ENCODE measurements at regions not wholly inside any gene's neighbourhood (a gene's known extent, or its start where the extent isn't known, plus 50 kb on each side); places are given as distances from the start of the nearest gene placed in this dataset.

DNA sequence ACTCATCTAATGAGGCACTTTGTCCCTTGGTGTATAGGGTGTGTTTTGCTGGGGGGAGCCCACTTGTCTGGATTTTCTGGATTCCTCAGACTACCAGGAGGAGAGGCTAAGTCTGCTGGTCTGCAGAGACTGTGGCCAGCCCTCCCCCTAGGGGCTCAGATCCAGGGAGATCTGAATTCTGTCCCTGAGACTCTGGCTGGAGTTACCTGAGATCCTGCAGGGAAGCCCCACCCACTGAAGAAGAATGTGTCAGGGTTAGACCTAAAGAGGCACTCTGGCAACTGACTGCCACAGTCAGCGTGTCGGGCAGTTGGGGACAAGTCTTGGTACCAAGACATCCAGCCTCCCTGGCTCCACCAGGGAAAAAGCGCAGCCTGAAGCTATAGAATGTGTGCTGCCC is 138.9 kb downstream of the DCAF12L2 start:
- Histone ChIP-seq H3K36me3 (ENCODE audit: control insufficient read depth, insufficient read depth, low read length) (no peaks in the 10 kb centered on the region), H3K27me3 (ENCODE audit: control insufficient read depth, insufficient read depth, low read length) (no peaks in the 10 kb centered on the region), H4K20me1 (ENCODE audit: control insufficient read depth, extremely low read depth, insufficient read depth, low read length) (no peaks in the 10 kb centered on the region), H2AFZ (ENCODE audit: low read length) (no peak overlapping the region), H3K79me2 (ENCODE audit: control insufficient read depth, insufficient read depth, low read length) (no peaks in the 10 kb centered on the region), H3K4me2 (ENCODE audit: extremely low read depth, insufficient read depth, low read length) (no peak overlapping the region), H3K9ac (ENCODE audit: insufficient read depth, low read length) (no peak overlapping the region), H3K9me3 (ENCODE audit: control insufficient read depth, insufficient read depth, low read depth, low read length) (no peaks in the 10 kb centered on the region), H3K27ac (ENCODE audit: insufficient read depth, low read length) (no peak overlapping the region), H3K4me1 (ENCODE audit: control insufficient read depth, extremely low read depth, insufficient read depth, low read length) (no peaks in the 10 kb centered on the region), H3K4me3 (replicated peaks in 1 of 4; ENCODE audit: control extremely low read depth in 1 of 4, insufficient read depth in 1 of 4, low read depth in 3 of 4, low read length in 4 of 4) (no peak overlapping the region)
- no peak for DNase-seq (ENCODE audit: low read depth in 2 of 2)
- TF ChIP-seq, protein P1, sequence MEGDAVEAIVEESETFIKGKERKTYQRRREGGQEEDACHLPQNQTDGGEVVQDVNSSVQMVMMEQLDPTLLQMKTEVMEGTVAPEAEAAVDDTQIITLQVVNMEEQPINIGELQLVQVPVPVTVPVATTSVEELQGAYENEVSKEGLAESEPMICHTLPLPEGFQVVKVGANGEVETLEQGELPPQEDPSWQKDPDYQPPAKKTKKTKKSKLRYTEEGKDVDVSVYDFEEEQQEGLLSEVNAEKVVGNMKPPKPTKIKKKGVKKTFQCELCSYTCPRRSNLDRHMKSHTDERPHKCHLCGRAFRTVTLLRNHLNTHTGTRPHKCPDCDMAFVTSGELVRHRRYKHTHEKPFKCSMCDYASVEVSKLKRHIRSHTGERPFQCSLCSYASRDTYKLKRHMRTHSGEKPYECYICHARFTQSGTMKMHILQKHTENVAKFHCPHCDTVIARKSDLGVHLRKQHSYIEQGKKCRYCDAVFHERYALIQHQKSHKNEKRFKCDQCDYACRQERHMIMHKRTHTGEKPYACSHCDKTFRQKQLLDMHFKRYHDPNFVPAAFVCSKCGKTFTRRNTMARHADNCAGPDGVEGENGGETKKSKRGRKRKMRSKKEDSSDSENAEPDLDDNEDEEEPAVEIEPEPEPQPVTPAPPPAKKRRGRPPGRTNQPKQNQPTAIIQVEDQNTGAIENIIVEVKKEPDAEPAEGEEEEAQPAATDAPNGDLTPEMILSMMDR (conservative IDR thresholded peaks at IDR 0.05 in 1 of 2, IDR thresholded peaks at IDR 0.05 in 1 of 2; ENCODE audit: low read depth in 1 of 2, low read length in 2 of 2) = no peak
- no peak for TF ChIP-seq EZH2 (IDR thresholded peaks at IDR 0.05; ENCODE audit: low read length, missing control alignments)

DNA sequence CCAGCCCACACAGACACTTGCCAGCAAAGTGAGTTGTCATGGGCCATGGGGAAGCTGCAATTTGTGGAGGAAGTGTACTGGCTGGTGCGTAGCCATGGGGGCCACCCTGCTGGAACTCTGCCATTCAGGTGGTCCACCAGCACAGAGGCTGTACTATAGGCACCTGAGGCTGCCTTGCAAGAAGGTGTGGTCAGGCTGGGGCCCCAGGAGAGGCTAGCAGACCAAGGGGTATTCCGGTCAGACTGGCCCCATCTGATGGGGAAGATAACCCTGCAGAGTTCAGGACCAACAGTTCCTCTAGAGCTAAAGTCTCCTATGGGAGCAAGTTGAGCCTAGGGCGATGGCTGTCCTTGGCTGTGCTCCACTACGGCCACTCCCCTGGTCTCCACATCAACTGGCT is 136.1 kb downstream of the DCAF12L2 start:
- Histone ChIP-seq H3K9ac (ENCODE audit: insufficient read depth, low read length) (no peak overlapping the region), H3K79me2 (ENCODE audit: control insufficient read depth, insufficient read depth, low read length) (no peaks in the 10 kb centered on the region), H4K20me1 (ENCODE audit: control insufficient read depth, extremely low read depth, insufficient read depth, low read length) (no peaks in the 10 kb centered on the region), H3K27me3 (ENCODE audit: control insufficient read depth, insufficient read depth, low read length) (no peaks in the 10 kb centered on the region), H3K36me3 (ENCODE audit: control insufficient read depth, insufficient read depth, low read length) (no peaks in the 10 kb centered on the region), H3K4me2 (ENCODE audit: extremely low read depth, insufficient read depth, low read length) (no peak overlapping the region), H3K4me3 (replicated peaks in 1 of 4; ENCODE audit: control extremely low read depth in 1 of 4, insufficient read depth in 1 of 4, low read depth in 3 of 4, low read length in 4 of 4) (no peak overlapping the region), H2AFZ (ENCODE audit: low read length) (no peak overlapping the region), H3K4me1 (ENCODE audit: control insufficient read depth, extremely low read depth, insufficient read depth, low read length) (no peaks in the 10 kb centered on the region), H3K27ac (ENCODE audit: insufficient read depth, low read length) (no peak overlapping the region), H3K9me3 (ENCODE audit: control insufficient read depth, insufficient read depth, low read depth, low read length) (no peaks in the 10 kb centered on the region)
- no peak for DNase-seq (ENCODE audit: low read depth in 2 of 2)
- no peak for TF ChIP-seq EZH2 (IDR thresholded peaks at IDR 0.05; ENCODE audit: low read length, missing control alignments)
- TF ChIP-seq, protein P1 (conservative IDR thresholded peaks at IDR 0.05 in 1 of 2, IDR thresholded peaks at IDR 0.05 in 1 of 2; ENCODE audit: low read depth in 1 of 2, low read length in 2 of 2) = no peak

DNA sequence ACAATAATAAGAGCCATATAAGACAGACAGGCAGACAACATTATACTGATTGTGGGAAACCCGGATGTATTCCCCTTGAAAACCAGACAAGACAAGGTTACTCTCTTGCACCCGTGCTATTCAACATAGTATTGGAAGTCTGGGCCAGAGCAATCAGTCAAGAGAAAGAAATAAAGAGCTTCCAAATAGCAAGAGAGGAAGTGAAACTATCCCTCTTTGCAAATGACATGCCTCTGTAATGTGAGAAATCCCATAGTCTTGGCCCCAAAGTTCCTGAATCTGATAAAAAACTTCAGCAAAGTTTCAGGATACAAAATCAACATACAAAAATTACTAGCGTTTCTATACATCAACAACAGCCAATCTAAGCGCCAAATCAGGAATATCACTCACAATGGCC is 102.1 kb downstream of the DCAF12L2 start:
- TF ChIP-seq, protein P1 (conservative IDR thresholded peaks at IDR 0.05 in 1 of 2, IDR thresholded peaks at IDR 0.05 in 1 of 2; ENCODE audit: low read depth in 1 of 2, low read length in 2 of 2) = no peak
- no peak for TF ChIP-seq EZH2 (IDR thresholded peaks at IDR 0.05; ENCODE audit: low read length, missing control alignments)

More for the DNA sequence above, 102.1 kb downstream of the DCAF12L2 start:
- Histone ChIP-seq H3K9ac (ENCODE audit: insufficient read depth, low read length) (no peak overlapping the region), H4K20me1 (ENCODE audit: control insufficient read depth, extremely low read depth, insufficient read depth, low read length) (no peaks in the 10 kb centered on the region), H3K9me3 (ENCODE audit: control insufficient read depth, insufficient read depth, low read depth, low read length) (no peaks in the 10 kb centered on the region), H3K27me3 (ENCODE audit: control insufficient read depth, insufficient read depth, low read length) (no peaks in the 10 kb centered on the region), H3K4me2 (ENCODE audit: extremely low read depth, insufficient read depth, low read length) (no peak overlapping the region), H2AFZ (ENCODE audit: low read length) (no peak overlapping the region), H3K79me2 (ENCODE audit: control insufficient read depth, insufficient read depth, low read length) (no peaks in the 10 kb centered on the region), H3K4me3 (replicated peaks in 1 of 4; ENCODE audit: control extremely low read depth in 1 of 4, insufficient read depth in 1 of 4, low read depth in 3 of 4, low read length in 4 of 4) (no peak overlapping the region), H3K4me1 (ENCODE audit: control insufficient read depth, extremely low read depth, insufficient read depth, low read length) (no peaks in the 10 kb centered on the region), H3K27ac (ENCODE audit: insufficient read depth, low read length) (no peak overlapping the region), H3K36me3 (ENCODE audit: control insufficient read depth, insufficient read depth, low read length) (no peaks in the 10 kb centered on the region)
- no peak for DNase-seq (ENCODE audit: low read depth in 2 of 2)

All from fibroblast of lung (primary cell).